ENCODE measurements at regions not wholly inside any gene's neighbourhood (a gene's known extent, or its start where the extent isn't known, plus 50 kb on each side); places are given as distances from the start of the nearest gene placed in this dataset.

DNA sequence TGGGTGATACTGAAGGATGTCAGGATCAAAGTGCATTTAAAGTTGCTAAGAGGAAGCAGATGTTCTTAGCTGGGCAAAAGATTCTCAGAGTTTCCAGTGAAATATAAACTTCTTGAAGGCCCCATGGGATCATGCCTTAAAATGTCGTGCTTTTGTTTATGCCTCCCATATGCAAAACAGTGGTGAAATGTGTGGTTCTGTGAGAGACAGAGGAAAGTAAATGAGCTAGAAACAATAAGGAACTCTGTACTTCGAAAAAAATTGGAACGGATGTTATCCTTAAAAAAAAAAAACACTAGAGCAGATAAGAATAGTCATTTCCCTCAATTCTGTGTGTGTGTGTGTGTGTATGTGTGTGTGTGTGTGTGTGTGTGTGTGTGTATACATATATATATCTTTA lies 497.0 kb upstream of the TBL1XR1 start:
- H3K9me3 ChIP-seq (ENCODE audit: control extremely low read depth in 1 of 3, control insufficient read depth in 2 of 3, insufficient read depth in 1 of 3, low read length in 2 of 3): no peaks in the 10 kb centered on the region
- peaks cover 5 to 11% of the 10 kb centered on the region in 2 donors for H3K4me1 ChIP-seq (ENCODE audit: control insufficient read depth in 2 of 2, insufficient read depth in 2 of 2, low read length in 2 of 2)
- Mint-ChIP-seq H3K4me3 (peak overlapping the region; percentile 14), H3K4me1 (peaks cover 21% of the 10 kb centered on the region), H3K27me3 (no peaks in the 10 kb centered on the region), H3K9me3 (ENCODE audit: insufficient read depth) (no peaks in the 10 kb centered on the region), H3K27ac (peak overlapping the region; percentile 22)
- H3K36me3 ChIP-seq (replicated peaks in 1 of 2; ENCODE audit: control extremely low read depth in 1 of 2, control insufficient read depth in 1 of 2, extremely low read depth in 1 of 2, insufficient read depth in 2 of 2, low read length in 1 of 2): no peaks in the 10 kb centered on the region
- H3K9ac ChIP-seq (ENCODE audit: low read length): no peak overlapping the region
- H3K27ac ChIP-seq (ENCODE audit: low read length in 2 of 2): no peak overlapping the region
- ChIA-PET CTCF (no interaction called here), POLR2A (no interaction called here)
- 0% methylated on average over 1 of the region's 3 CpGs for WGBS (ENCODE audit: insufficient coverage)
- no peaks in the 10 kb centered on the region for H4K20me1 ChIP-seq (ENCODE audit: control insufficient read depth, insufficient read depth, low read length, poor library complexity, severe bottlenecking)
- peak; percentile 6 for DNase-seq
- TF ChIP-seq CTCF (IDR thresholded peaks at IDR 0.05) (no peak), EZH2 (IDR thresholded peaks at IDR 0.05; ENCODE audit: borderline replicate concordance, insufficient read depth, low read depth, low read length, poor library complexity, severe bottlenecking) (no peak)
- H3K27me3 ChIP-seq (replicated peaks in 1 of 4; ENCODE audit: control extremely low read depth in 1 of 4, control insufficient read depth in 3 of 4, insufficient read depth in 4 of 4, low read length in 3 of 4): no peaks in the 10 kb centered on the region
- H3K79me2 ChIP-seq (ENCODE audit: control insufficient read depth, insufficient read depth, low read length): no peaks in the 10 kb centered on the region
- H2AFZ ChIP-seq (ENCODE audit: insufficient read depth, low read depth, low read length, poor library complexity, severe bottlenecking): no peak overlapping the region
- ATAC-seq (ENCODE audit: low read depth): peak; percentile 36
- H3K4me2 ChIP-seq (replicated peaks; ENCODE audit: low read depth, low read length, poor library complexity, severe bottlenecking): peak overlapping the region; percentile 7
- intact Hi-C loops (cut with micrococcal nuclease): no loop called here
- H3K4me3 ChIP-seq (ENCODE audit: control extremely low read depth in 1 of 5, extremely low read depth in 1 of 5, insufficient read depth in 1 of 5, low read depth in 2 of 5, low read length in 4 of 5): no peak overlapping the region

DNA sequence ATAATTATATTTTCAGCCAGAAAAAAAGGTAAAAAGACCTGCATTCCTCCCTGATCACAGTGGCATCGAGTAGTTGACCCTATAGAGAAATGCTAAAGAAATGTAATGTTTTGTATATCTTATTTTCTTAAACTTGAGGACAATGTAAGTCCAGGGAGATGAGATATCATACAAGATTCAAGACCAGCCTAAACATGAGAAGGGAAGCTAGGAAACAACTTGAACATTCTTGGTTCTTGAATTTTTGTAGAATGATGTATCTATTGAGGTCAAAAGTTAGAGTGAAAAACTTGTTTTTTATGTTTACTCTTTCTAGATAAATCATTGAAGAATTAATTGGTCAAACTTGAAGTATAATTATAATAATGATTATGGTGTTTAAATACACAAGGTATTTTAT lies 497.7 kb upstream of the TBL1XR1 start:
- Histone ChIP-seq H3K4me2 (replicated peaks; ENCODE audit: low read depth, low read length, poor library complexity, severe bottlenecking) (no peak overlapping the region), H3K27me3 (replicated peaks in 1 of 4; ENCODE audit: control extremely low read depth in 1 of 4, control insufficient read depth in 3 of 4, insufficient read depth in 4 of 4, low read length in 3 of 4) (no peaks in the 10 kb centered on the region), H3K4me3 (ENCODE audit: control extremely low read depth in 1 of 5, extremely low read depth in 1 of 5, insufficient read depth in 1 of 5, low read depth in 2 of 5, low read length in 4 of 5) (no peak overlapping the region), H4K20me1 (ENCODE audit: control insufficient read depth, insufficient read depth, low read length, poor library complexity, severe bottlenecking) (no peaks in the 10 kb centered on the region), H3K9ac (ENCODE audit: low read length) (no peak overlapping the region), H3K27ac (ENCODE audit: low read length in 2 of 2) (no peak overlapping the region), H3K9me3 (ENCODE audit: control extremely low read depth in 1 of 3, control insufficient read depth in 2 of 3, insufficient read depth in 1 of 3, low read length in 2 of 3) (no peaks in the 10 kb centered on the region), H3K4me1 (ENCODE audit: control insufficient read depth in 2 of 2, insufficient read depth in 2 of 2, low read length in 2 of 2) (peaks cover 5 to 11% of the 10 kb centered on the region in 2 donors), H3K79me2 (ENCODE audit: control insufficient read depth, insufficient read depth, low read length) (no peaks in the 10 kb centered on the region), H3K36me3 (replicated peaks in 1 of 2; ENCODE audit: control extremely low read depth in 1 of 2, control insufficient read depth in 1 of 2, extremely low read depth in 1 of 2, insufficient read depth in 2 of 2, low read length in 1 of 2) (no peaks in the 10 kb centered on the region), H2AFZ (ENCODE audit: insufficient read depth, low read depth, low read length, poor library complexity, severe bottlenecking) (no peak overlapping the region)
- H3K9me3 Mint-ChIP-seq (ENCODE audit: insufficient read depth): no peaks in the 10 kb centered on the region
- DNase-seq: no peak
- H3K4me1 Mint-ChIP-seq: peaks cover 21% of the 10 kb centered on the region
- no peaks in the 10 kb centered on the region for H3K27me3 Mint-ChIP-seq
- no peak overlapping the region for H3K27ac Mint-ChIP-seq
- ATAC-seq (ENCODE audit: low read depth): no peak
- no CpG with 5 or more reads among the region's 1 CpG for WGBS (ENCODE audit: insufficient coverage)
- POLR2A ChIA-PET: no interaction called here
- no peak overlapping the region for H3K4me3 Mint-ChIP-seq
- CTCF ChIA-PET: no interaction called here
- intact Hi-C loops (cut with micrococcal nuclease): no loop called here
- TF ChIP-seq EZH2 (IDR thresholded peaks at IDR 0.05; ENCODE audit: borderline replicate concordance, insufficient read depth, low read depth, low read length, poor library complexity, severe bottlenecking): no peak
- TF ChIP-seq CTCF (IDR thresholded peaks at IDR 0.05): no peak
